SKM-1 treated with dmso at 0.1 percent for 144 hours (cell line): ENCODE measurements at regions not wholly inside any gene's neighbourhood (a gene's known extent, or its start where the extent isn't known, plus 50 kb on each side); places are given as distances from the start of the nearest gene placed in this dataset.

Experiments used
- DNase-seq: peaks from one replicate; lab custom pipeline; 2025; ENCODE audit not compliant: unreplicated experiment; lab: John Stamatoyannopoulos, UW

DNA sequence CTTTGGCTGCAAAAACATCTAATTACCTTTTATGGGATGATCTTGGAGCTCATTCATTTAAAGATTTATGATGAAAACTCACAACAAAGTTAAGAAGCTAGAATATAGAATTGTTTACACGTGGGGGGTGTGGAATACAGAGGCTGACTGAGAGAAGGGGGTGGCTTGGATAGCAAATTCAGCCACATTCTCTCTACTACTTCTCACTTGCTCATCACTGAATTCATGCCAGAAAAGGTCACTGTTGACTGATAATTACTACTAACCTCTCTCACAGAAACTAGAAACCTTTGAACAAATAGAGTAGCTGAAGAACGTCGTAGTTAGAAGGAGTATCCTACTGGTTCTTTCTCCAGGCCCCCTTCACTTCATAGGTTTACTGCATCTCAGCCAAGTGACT, 808.2 kb downstream of the BRINP1 start:
- DNase-seq: no peak

GRCh38 chr9:118563677-118564076, 805.6 kb downstream of the BRINP1 start:
- DNase-seq: no peak

DNA sequence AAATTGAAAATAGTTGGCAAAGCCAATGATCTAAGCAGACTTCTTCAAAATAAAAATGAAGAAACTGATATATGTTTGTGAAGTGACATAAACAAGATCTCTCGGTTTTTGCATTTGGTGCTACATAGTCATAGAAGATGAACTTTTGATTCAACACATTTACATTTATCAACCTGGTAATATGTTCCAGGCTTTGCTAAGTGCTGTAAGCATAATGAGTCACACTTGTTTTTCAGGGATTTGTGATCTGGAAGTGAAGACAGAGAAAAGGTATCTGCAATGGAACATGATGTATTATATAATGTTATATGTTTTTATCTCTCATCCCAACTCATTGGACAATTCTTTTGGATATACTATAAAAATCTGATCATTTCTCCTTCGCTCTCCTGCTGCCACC, 801.4 kb downstream of the BRINP1 start:
- DNase-seq: no peak

- no peak for DNase-seq
These were observed 800.5 kb downstream of the BRINP1 start for GRCh38 chr9:118568704-118569103.

DNA sequence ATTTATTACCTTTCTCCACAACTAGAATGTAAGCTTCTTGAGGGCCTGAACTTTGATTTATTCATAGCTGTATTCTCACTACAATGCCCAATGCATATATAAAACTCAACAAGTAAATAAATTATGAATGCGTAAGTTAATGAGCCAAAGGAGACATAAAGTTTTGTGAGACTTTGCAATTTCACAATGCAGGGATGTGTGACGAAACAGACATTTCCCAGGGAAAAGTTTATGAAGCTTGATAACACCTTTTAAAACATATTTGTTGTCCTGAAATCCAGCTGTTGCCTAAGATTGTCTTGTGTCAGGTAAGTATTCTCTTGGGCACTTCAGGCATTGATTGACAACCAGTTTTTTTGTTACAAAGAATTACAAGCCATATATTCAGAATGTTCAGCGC, 800.1 kb downstream of the BRINP1 start:
- no peak for DNase-seq

GRCh38 chr9:118570066-118570465, 799.2 kb downstream of the BRINP1 start:
- no peak for DNase-seq

DNA sequence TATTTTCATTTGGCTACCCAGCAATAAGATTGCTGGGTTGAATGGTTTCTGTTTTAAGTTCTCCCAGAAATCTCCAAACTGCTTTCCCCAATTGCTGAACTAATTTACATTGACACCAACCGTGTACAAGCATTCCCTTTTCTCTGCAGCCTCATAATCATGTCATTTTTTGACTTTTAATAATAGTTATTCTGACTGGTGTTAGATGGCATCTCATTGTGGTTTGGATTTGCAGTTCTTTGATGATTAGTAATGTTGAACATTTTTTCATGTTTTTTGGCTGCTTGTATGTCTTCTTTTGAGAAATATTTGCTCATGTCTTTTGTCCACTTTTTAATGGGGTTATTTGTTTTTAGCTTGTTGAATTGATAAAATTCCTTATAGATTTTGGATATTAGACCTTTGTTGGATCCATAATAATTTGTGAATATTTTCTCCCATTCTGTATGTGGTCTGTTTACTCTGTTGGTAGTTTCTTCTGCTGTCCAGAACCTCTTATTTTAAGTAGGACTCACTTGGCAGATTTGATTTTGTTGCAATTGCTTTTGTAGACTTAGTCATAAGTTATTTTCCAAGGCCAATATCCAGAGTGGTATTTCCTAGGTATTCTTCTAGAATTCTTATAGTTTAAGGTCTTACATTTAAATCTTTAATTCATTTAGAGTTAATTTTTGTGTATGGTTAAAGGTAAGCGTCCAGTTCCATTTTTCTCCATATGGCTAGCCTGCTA, 793.7 kb downstream of the BRINP1 start:
- no peak for DNase-seq

- no peak for DNase-seq
These were observed 792.1 kb downstream of the BRINP1 start for GRCh38 chr9:118577121-118577520.

GRCh38 chr9:118578467-118578866, 790.8 kb downstream of the BRINP1 start:
- DNase-seq: no peak

- DNase-seq: no peak
These were observed 785.8 kb downstream of the BRINP1 start for GRCh38 chr9:118583414-118583813.

GRCh38 chr9:118586978-118587377, 782.3 kb downstream of the BRINP1 start:
- DNase-seq: no peak

- no peak for DNase-seq
These were observed 774.8 kb downstream of the BRINP1 start for GRCh38 chr9:118594428-118594827.

DNA sequence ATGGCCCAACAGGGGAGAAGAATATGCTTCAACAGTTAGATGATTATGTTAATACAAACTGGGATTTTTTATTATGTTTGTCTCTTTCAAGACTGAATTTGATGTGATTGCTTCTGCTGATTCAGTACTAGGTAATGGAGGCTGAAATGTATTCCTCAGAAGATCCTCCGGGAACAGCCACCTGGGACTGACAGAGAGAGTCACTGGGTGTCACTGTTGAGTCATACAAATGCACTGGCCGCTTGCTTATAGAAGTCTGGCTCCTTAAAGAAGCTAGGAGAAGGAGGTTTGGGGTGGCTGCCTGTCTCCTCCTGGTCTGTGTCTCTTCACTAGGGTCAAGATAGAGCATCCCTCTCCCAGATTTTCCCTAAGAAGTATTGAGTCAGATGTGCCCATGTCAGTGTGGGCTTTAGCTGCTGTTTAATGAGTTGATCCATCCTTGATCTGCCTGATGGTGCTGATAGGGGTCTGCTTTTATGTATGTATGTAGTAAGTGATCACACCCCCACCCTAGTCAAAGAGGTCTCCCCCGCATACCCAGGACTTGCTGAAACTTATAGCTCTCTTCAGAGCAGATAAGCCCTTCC, 773.4 kb downstream of the BRINP1 start:
- no peak for DNase-seq

GRCh38 chr9:118596374-118597015, 772.7 kb downstream of the BRINP1 start:
- no peak for DNase-seq

- no peak for DNase-seq
These were observed 762.6 kb downstream of the BRINP1 start for GRCh38 chr9:118606668-118607067.

DNA sequence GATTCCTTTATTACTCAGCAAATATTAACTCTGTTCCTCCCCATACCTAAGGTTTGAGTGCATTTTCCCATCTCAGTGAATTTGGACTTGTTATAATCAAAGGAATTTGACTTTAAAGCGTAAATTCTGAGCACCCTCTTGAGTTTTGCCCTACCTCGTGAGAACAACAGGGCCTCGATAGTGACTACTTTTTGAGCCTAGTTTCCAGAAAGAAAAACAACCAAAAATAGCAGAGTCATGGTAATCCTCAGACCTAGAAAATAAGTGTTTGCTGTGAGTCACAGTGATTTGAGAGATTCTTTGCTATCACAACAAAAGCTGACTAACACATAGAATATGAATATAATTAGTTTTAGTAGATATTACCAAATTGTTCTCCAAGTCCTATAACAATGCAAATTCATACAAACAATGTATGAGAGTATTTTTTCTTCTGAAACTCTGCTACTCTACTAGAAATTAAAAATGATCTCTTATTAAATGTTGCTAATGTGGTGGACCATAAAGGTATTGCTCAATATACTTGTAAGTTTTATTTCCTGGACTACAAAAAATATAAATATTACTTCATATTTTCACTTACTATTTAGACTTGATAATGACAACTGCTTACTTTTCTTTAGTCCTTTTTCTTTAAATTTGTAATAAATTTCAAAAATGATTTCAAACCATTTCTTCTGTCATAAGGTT, 759.7 kb downstream of the BRINP1 start:
- no peak for DNase-seq

DNA sequence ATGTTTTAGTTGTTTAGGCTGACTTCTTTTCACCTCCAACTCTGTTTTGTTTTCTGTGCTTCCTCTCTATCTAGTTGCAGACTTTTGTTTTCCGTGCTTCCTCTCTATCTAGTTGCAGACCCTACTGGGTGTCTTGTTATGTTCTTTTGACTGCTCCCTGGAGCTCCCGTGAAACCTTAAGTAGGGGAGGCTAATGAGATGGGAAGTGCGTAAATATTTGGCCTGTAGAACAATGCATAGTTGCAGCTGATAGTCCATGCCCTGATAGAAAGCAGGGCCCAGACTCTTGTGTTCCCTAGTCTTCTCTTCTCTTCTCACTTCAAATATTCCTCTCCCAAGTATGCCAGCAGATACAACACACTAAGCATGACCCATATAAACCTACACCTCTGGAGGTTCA, 757.0 kb downstream of the BRINP1 start:
- DNase-seq: no peak

DNA sequence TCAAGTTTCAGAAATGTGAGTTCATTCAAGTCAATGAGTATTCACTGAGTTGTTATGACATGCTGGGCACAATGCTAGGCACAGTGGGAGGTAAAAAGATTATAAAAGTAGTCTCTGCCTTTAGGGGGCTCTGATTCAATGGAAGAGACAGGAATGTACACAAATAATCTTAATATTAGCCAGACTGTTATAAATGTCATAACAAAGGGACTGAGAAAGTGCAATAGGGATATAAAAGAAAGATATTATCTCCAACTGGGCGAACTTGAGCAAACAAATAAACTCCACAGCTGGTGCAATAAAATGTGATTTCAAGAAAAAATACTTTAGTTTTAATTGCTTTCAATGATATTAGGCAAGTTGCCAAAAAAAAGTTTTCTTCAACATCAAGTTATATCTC, 755.2 kb downstream of the BRINP1 start:
- DNase-seq: no peak

- no peak for DNase-seq
These were observed 751.2 kb downstream of the BRINP1 start for GRCh38 chr9:118618084-118618483.

DNA sequence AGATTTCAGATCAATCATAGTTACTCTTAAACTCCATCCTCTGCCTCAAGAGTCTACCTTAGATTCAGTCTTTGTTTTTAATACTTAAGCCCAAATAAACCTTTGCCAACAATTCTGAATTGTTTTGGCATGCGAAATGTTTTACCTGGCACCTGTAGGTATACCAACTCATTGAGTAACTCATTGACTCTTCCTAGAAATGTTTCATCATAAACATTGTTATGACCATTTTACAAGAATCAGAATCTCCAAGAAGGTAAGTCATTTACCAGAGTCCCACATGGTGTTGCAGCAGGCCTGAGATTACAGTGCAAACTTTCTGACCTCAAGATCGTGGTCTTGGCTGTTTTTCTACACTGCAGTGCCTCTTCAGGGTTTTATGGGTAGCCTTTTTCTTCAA, 750.4 kb downstream of the BRINP1 start:
- no peak for DNase-seq

DNA sequence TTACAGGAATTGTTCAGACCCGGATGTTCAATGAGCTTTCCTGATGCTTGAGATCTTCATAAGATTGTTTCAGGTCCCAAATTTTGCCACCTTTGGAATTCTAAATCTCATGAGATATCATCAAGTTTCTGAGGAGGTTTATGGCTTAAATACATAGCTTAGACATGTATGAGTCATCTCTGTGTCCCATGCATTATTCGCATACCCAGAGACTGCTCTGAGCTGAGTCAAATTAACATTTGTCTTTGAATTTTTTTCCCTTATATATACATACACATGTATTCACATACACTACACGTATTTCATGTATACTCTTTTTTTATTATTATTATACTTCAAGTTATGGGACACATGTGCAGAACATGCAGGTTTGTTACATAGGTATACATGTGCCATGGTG, 744.6 kb downstream of the BRINP1 start:
- no peak for DNase-seq

DNA sequence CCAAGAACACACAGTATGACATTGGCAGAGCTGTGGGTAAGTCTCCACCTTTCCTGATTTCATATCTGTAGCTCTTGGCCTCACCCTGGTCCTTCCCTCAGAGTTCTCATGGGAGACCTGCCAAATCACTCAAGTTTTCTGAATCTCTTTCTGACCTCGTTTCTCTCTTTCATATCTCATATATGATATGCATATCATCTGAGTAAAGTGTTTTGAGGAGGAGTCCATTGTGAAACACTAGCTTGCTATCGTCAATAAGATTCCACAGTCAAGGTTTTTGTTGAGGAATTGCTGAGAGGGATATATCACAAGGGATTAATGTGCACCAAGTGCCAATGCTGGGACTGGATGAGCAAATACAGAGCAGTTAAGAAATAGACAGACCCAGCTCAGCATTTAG, 739.2 kb downstream of the BRINP1 start:
- no peak for DNase-seq
